Adrenal gland (tissue), 9 donors: ENCODE measurements at regions not wholly inside any gene's neighbourhood (a gene's known extent, or its start where the extent isn't known, plus 50 kb on each side); places are given as distances from the start of the nearest gene placed in this dataset.

Experiments used
- DNase-seq, 7 donors: peaks; one replicate each; pipeline ENCODE4 v3.0.0-alpha.2; 2019 to 2020
- H3K27ac ChIP-seq, 5 donors: fragments of 200-600 bp; sonication (generic) in 4 of 5; 1 replicate in 3 of 5; 2 replicates in 2 of 5; pipeline versions ENCODE4 v1.5.1 to v1.8.0; 2016 to 2020; ENCODE audit warnings: mild to moderate bottlenecking in 1 of 5
- H3K27me3 ChIP-seq: fragments of 200-600 bp; 2 replicates; pipeline ENCODE4 v1.8.0; 2021
- H3K36me3 ChIP-seq, 2 donors: fragments of 200-600 bp; replicated peaks in 1 of 2; 1 replicate in 1 of 2; 2 replicates in 1 of 2; pipeline versions ENCODE4 v1.5.1 to v1.8.0; 2018 to 2022
- H3K4me1 ChIP-seq, 2 donors: fragments of 200-600 bp; replicated peaks in 1 of 2; 1 replicate in 1 of 2; 2 replicates in 1 of 2; pipeline versions ENCODE4 v1.5.1 to v1.8.0; 2018 to 2021
- H3K4me3 ChIP-seq, 4 donors: fragments of 200-600 bp; sonication (generic) in 3 of 4; one replicate each; pipeline ENCODE4 v1.5.1; 2016 to 2018
- H3K9me3 ChIP-seq, 3 donors: fragments of 200-600 bp; sonication (generic) in 1 of 3; replicated peaks in 1 of 3; 1 replicate in 2 of 3; 2 replicates in 1 of 3; pipeline versions ENCODE4 v1.5.1 to v1.8.0; 2016 to 2021
- POLR2A ChIP-seq, 2 donors: fragments of 450-650 bp; IDR thresholded peaks; one replicate each; pipeline ENCODE4 v1.6.1; 2017; ENCODE audit warnings: antibody characterized with exemption in 2 of 2, mild to moderate bottlenecking in 2 of 2, moderate library complexity in 1 of 2
- WGBS, 4 donors: extraction: QIAGEN DNeasy Blood & Tissue Kit in 2 of 4; methylation state at CpG; one replicate each; pipeline versions ENCODE4 v1.1.5 to v1.1.7; 2013 to 2017; 5-methylcytosine and 5-hydroxymethylcytosine counted together
- intact Hi-C, 2 donors: fragments of 100-400 bp; cut with DNase I; formaldehyde crosslinking; loops; one replicate each; pipeline versions ENCODE4 v1.14.1 to v1.15.0; 2022 to 2023
- TF ChIP-seq, protein P1 (sequence below), 6 experiments: fragments of 450-650 bp in 4 of 6; fragments of 200-600 bp in 2 of 6; sonication (generic) in 1 of 6; IDR thresholded peaks; 1 replicate in 5 of 6; 2 replicates in 1 of 6; pipeline versions ENCODE4 v1.5.1 to v1.8.0; 2016 to 2021; ENCODE audit warnings: antibody characterized with exemption in 6 of 6, mild to moderate bottlenecking in 2 of 6, moderate library complexity in 1 of 6
- donor health status: healthy with polysubstance abuse.
- donor health status: Bipolar disorder and iron deficiency.
- donor health status: DM: yes; HTN: yes; CAD: no.
- donor health status: DM: no; HTN: no; CAD: no.
- donor health status: DM: no; HTN: no; CAD: no.

DNA sequence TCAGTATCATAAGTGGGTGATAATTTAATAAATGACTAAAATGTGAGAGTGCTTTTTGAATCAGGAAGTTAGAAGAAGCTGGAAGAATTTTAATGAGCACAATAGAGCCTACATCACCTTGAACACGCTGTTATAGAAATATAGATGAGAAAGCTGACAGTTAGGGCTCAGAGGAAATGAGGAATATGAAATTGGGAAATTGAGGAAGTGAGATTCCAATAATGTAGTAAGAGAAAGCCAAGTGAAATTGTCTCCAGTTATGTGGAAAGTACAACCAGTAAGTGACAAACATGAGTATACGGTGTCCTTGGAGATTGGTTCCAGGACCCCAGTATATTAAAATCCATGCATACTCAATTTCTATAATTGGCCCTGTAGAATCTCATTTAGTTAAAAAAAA is 235.9 kb upstream of the FAM174A start:
- no peak for DNase-seq
- Histone ChIP-seq H3K36me3 (no peaks in the 10 kb centered on the region), H3K27ac (no peak overlapping the region), H3K27me3 (no peaks in the 10 kb centered on the region), H3K4me3 (no peak overlapping the region), H3K4me1 (no peaks in the 10 kb centered on the region), H3K9me3 (no peaks in the 10 kb centered on the region)
- TF ChIP-seq, protein P1, sequence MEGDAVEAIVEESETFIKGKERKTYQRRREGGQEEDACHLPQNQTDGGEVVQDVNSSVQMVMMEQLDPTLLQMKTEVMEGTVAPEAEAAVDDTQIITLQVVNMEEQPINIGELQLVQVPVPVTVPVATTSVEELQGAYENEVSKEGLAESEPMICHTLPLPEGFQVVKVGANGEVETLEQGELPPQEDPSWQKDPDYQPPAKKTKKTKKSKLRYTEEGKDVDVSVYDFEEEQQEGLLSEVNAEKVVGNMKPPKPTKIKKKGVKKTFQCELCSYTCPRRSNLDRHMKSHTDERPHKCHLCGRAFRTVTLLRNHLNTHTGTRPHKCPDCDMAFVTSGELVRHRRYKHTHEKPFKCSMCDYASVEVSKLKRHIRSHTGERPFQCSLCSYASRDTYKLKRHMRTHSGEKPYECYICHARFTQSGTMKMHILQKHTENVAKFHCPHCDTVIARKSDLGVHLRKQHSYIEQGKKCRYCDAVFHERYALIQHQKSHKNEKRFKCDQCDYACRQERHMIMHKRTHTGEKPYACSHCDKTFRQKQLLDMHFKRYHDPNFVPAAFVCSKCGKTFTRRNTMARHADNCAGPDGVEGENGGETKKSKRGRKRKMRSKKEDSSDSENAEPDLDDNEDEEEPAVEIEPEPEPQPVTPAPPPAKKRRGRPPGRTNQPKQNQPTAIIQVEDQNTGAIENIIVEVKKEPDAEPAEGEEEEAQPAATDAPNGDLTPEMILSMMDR (IDR thresholded peaks at IDR 0.05) = no peak
- no peak for TF ChIP-seq POLR2A (IDR thresholded peaks at IDR 0.05)
- WGBS, 4 donors = 68 to 79% (median 76%) methylated on average over 2 of the region's 2 CpGs
- intact Hi-C loops = no loop called here

DNA sequence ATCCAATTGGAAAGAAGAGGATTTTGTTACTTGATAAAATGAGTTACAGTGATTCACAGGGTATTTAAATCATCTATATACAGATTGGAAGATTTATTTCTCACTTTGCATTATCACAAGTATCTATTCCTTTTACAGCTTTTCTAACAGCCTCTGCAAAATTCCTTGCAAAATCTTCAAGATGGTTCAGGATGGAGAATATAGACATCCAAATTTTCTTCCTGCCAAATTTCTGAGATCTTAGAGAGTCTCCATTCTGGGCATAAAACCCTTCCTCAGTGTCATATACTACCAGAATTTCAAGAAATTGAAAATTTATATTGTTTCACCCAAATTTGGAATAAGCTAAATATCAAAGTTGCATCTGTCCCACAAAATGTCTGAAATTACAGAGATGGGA is 259.1 kb upstream of the FAM174A start:
- H3K4me3 ChIP-seq = no peak overlapping the region

DNA sequence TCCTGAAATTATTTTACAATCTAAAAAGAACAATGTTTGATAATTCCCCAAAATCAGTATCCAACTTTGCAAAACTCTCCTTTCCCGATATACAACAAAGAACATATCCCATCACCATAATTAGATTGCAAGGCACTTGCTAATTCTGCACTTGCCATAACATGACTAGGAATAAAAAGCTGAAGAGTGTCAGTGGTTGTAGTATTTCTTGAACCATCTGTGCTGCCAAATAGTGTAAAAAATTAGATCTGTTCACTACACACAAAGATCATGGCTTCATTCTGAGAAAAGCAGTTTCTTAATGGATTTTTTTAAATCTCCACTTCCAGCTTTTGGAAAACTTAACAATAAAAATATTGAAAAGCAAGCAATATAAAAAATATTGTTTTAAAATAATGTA is 259.5 kb upstream of the FAM174A start:
- TF ChIP-seq POLR2A (IDR thresholded peaks at IDR 0.05) = no peak
- TF ChIP-seq, protein P1 (IDR thresholded peaks at IDR 0.05) = no peak
- H3K27me3 ChIP-seq = no peaks in the 10 kb centered on the region
- intact Hi-C loops = no loop called here
- H3K4me1 ChIP-seq = no peaks in the 10 kb centered on the region
- no peak for DNase-seq
- 93 to 100% (median 95%) methylated on average over 1 of the region's 1 CpG for WGBS, 4 donors
- no peaks in the 10 kb centered on the region for H3K36me3 ChIP-seq
- H3K4me3 ChIP-seq = no peak overlapping the region
- no peak overlapping the region for H3K27ac ChIP-seq
- no peaks in the 10 kb centered on the region for H3K9me3 ChIP-seq

More for the DNA sequence above, 259.1 kb upstream of the FAM174A start:
- Histone ChIP-seq H3K27ac (no peak overlapping the region), H3K4me1 (no peaks in the 10 kb centered on the region), H3K27me3 (no peaks in the 10 kb centered on the region), H3K9me3 (no peaks in the 10 kb centered on the region), H3K36me3 (no peaks in the 10 kb centered on the region)
- no peak for TF ChIP-seq POLR2A (IDR thresholded peaks at IDR 0.05)
- TF ChIP-seq, protein P1 (IDR thresholded peaks at IDR 0.05) = no peak
- no peak for DNase-seq
- intact Hi-C loops = no loop called here

DNA sequence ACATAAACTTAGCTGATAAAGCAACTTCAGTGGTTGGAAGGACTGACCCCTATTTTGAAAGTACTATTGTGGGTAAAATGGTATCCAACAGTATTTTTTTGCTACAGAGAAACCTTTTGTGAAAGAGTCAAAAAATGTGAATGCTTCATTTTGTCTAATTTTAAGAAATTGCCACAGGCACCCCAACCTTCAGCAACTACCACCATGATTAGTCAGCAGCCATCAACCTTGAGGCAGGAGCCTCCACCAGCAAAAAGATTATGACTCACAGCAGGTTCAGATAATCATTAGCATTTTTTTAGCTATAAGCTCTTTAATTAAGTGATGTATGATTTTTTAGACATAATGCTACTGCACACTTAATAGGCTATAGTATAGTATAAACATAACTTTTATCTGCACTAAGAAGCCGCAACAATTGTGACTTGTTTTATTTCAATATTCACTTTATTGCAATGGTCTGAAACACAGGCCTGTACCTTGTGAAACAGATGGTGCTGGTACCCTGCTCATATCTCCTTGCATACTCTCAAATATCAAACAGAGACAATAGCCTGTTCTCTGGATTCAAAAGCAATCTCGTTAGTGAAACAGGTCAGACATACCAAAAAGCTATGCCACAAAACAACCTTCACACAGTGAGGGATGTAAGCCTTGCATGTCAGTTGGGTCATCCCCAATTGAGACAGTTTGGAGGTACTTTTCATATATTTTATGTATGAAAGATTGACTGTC is 261.2 kb upstream of the FAM174A start:
- TF ChIP-seq, protein P1 (IDR thresholded peaks at IDR 0.05) = no peak
- no peak for TF ChIP-seq POLR2A (IDR thresholded peaks at IDR 0.05)
- DNase-seq = peak in 4 of 7 donors; percentile 28 to 39 (median 32)
- H3K4me1 ChIP-seq = no peaks in the 10 kb centered on the region
- H3K27ac ChIP-seq = no peak overlapping the region
- no peak overlapping the region for H3K4me3 ChIP-seq
- no peaks in the 10 kb centered on the region for H3K9me3 ChIP-seq
- intact Hi-C loops = no loop called here
- H3K27me3 ChIP-seq = no peaks in the 10 kb centered on the region
- H3K36me3 ChIP-seq = no peaks in the 10 kb centered on the region
- 60 to 70% (median 64%) methylated on average over 2 of the region's 2 CpGs for WGBS, 4 donors
